GM12873 (cell line): ENCODE measurements at regions not wholly inside any gene's neighbourhood (a gene's known extent, or its start where the extent isn't known, plus 50 kb on each side); places are given as distances from the start of the nearest gene placed in this dataset.

Experiments used
- CTCF ChIP-seq: IDR thresholded peaks from 2 replicates; pipeline ENCODE4 v1.5.1; 2012; ENCODE audit warnings: low read depth, mild to moderate bottlenecking, moderate library complexity, low read length, control low read depth; ENCODE audit not compliant: insufficient read depth; ENCODE audit errors: missing control alignments

GRCh38 chr7:50212666-50213621, 91.6 kb upstream of the IKZF1 start:
- peak; percentile 25 for TF ChIP-seq CTCF

GRCh38 chr7:50212016-50212325, 92.5 kb upstream of the IKZF1 start:
- TF ChIP-seq CTCF = no peak

- no peak for TF ChIP-seq CTCF
Observed at GRCh38 chr7:50211130-50212015, 93.1 kb upstream of the IKZF1 start.

- TF ChIP-seq CTCF = no peak
Observed at GRCh38 chr7:50210706-50211115, 93.8 kb upstream of the IKZF1 start.

- TF ChIP-seq CTCF = no peak
Observed at GRCh38 chr7:50209461-50210135, 94.9 kb upstream of the IKZF1 start.

DNA sequence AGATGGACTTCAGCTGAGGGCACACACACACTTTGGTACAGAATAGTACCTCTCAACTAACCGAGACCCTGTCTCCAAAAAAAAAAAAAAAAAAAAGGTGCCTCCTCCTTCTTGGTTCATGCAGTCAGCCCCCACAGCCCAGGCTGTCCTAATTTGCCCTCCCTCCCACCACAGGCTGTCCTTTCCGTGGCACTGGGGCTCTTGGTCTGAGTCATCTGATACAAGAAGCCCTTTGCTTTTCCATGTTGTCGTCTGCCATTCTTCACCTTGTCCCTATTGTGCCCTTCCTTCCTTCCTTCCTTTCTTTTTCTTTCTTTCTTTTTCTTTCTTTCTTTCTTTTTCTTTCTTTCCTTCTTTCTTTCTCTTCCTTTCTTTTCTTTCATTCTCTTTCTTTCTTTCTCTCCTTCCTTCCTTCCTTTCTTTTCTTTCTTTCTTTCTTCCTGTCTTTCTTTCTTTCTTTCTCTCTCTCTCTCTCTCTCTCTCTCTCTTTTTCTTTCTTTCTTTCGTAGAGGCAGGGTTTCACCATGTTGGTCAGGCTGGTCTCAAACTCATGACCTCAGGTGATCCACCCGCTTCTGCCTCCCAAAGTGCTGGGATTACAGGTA, 96.0 kb upstream of the IKZF1 start:
- no peak for TF ChIP-seq CTCF
